ENCODE measurements at regions not wholly inside any gene's neighbourhood (a gene's known extent, or its start where the extent isn't known, plus 50 kb on each side); places are given as distances from the start of the nearest gene placed in this dataset.
"Not testable (repeated sequence)": the region's sequence is repeated elsewhere in the genome, so short reads cannot be mapped to it uniquely, and the experiment has no call there.

DNA sequence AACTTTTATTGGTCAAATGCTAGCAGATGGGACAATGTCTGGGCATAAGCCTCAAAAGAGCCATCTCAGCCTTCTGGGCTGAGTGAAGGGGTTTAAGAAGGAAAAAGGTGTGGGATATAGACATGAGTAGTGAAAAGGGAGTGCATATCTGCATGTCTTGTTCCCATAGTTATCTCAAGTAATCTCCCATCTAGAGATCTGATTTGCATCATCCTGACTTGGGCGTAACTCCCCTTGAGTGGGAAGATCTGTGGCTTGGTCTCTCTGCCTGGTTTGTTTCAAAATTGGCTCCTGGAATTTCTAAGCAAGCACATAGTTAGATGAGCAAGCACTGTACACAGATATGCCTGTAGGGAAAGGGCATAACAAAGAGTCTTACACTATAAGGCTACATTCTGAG lies 228.9 kb downstream of the SPATA31A6 start:
- H3K9me3 Mint-ChIP-seq; H3K36me3 Mint-ChIP-seq (ENCODE audit: low read depth); H3K4me1 Mint-ChIP-seq (ENCODE audit: low read depth); CTCF ChIA-PET; H3K4me3 Mint-ChIP-seq; H3K27ac Mint-ChIP-seq; H3K27me3 Mint-ChIP-seq; DNase-seq; POLR2A ChIA-PET; intact Hi-C loops (cut with micrococcal nuclease); ATAC-seq: not testable (repeated sequence)

DNA sequence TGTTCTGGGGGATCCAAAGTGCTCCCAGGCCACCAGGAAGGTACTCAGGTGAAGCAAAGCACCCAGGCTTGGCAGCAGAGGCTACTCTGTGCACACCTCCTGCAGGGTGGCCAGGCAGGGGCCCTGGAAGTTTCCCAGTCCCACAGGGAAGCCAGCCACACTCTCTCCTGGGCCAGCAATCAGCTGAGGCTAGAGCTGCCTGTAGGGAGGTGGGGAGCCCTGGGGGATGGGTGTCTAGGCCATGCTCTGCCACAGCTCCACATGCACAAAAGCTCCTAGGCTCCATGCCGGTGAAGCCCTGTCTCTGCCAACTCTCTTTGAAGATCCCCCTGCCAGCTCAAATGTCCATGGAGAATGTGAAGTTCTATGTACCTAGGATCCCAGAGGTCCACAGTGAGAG lies 231.4 kb downstream of the SPATA31A6 start:
- POLR2A ChIA-PET; H3K27me3 Mint-ChIP-seq; ATAC-seq; H3K4me1 Mint-ChIP-seq (ENCODE audit: low read depth); CTCF ChIA-PET; H3K36me3 Mint-ChIP-seq (ENCODE audit: low read depth); H3K27ac Mint-ChIP-seq; H3K4me3 Mint-ChIP-seq; intact Hi-C loops (cut with micrococcal nuclease); H3K9me3 Mint-ChIP-seq; DNase-seq: not testable (repeated sequence)

DNA sequence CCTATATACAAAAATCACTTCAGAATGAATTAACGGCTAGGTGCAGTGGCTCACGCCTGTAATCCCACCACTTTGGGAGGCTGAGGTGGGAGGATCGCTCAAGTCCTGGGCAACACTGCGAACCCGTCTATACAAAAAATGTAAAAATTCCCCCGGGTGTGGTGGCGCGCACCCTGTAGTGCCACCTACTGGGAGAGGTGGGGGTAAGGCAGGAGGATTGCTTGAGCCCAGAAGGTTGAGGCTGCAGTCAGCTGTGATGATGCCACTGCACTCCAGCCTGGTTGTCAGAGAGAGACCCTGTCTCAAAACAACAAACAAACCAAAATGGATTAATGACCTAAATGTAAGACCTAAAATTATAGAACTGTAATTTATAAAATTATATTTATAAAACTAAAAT lies 236.2 kb downstream of the SPATA31A6 start:
- DNase-seq; H3K36me3 Mint-ChIP-seq (ENCODE audit: low read depth); H3K27ac Mint-ChIP-seq; POLR2A ChIA-PET; H3K9me3 Mint-ChIP-seq; intact Hi-C loops (cut with micrococcal nuclease); CTCF ChIA-PET; H3K27me3 Mint-ChIP-seq; H3K4me1 Mint-ChIP-seq (ENCODE audit: low read depth); ATAC-seq; H3K4me3 Mint-ChIP-seq: not testable (repeated sequence)

DNA sequence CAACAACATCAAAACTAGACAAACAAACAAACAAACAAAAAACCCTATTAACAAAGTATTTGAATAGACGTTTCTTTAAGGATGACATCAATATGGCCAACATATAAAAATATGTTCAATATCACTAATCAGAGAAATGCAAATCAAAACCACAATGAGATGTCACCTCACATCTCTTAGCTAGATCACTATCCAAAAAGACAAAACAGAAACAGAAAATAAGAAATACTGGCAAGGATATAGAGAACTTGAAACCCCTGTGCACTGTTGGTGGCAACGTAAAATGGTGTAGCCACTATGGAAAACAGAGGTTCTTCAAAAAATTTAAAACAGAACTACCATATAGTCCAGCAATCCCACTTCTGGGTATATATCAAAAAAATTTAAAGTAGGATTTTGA lies 236.9 kb downstream of the SPATA31A6 start:
- intact Hi-C loops (cut with micrococcal nuclease); H3K36me3 Mint-ChIP-seq (ENCODE audit: low read depth); DNase-seq; H3K4me1 Mint-ChIP-seq (ENCODE audit: low read depth); H3K27me3 Mint-ChIP-seq; ATAC-seq; POLR2A ChIA-PET; H3K27ac Mint-ChIP-seq; CTCF ChIA-PET; H3K4me3 Mint-ChIP-seq; H3K9me3 Mint-ChIP-seq: not testable (repeated sequence)

DNA sequence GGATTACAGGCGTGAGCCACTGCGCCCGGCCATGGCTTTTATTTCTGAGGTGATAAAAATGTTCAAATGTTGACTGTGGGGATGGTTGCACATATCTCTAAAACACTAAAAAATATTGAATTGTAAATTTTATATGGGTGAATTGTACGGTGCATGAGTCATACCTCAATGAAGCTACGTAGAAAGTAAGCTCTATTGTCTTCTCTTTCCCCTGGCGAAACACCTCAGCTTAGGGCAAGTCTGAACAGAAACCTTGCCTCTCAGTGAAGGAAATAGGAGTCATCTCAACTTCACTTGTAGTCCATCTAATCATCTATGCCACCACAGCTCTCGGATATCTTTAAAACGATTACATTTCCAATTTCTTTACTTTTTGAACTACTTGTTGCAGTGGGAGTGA lies 238.2 kb downstream of the SPATA31A6 start:
- H3K27me3 Mint-ChIP-seq; intact Hi-C loops (cut with micrococcal nuclease); H3K4me3 Mint-ChIP-seq; H3K4me1 Mint-ChIP-seq (ENCODE audit: low read depth); CTCF ChIA-PET; H3K36me3 Mint-ChIP-seq (ENCODE audit: low read depth); ATAC-seq; POLR2A ChIA-PET; H3K27ac Mint-ChIP-seq; DNase-seq; H3K9me3 Mint-ChIP-seq: not testable (repeated sequence)

DNA sequence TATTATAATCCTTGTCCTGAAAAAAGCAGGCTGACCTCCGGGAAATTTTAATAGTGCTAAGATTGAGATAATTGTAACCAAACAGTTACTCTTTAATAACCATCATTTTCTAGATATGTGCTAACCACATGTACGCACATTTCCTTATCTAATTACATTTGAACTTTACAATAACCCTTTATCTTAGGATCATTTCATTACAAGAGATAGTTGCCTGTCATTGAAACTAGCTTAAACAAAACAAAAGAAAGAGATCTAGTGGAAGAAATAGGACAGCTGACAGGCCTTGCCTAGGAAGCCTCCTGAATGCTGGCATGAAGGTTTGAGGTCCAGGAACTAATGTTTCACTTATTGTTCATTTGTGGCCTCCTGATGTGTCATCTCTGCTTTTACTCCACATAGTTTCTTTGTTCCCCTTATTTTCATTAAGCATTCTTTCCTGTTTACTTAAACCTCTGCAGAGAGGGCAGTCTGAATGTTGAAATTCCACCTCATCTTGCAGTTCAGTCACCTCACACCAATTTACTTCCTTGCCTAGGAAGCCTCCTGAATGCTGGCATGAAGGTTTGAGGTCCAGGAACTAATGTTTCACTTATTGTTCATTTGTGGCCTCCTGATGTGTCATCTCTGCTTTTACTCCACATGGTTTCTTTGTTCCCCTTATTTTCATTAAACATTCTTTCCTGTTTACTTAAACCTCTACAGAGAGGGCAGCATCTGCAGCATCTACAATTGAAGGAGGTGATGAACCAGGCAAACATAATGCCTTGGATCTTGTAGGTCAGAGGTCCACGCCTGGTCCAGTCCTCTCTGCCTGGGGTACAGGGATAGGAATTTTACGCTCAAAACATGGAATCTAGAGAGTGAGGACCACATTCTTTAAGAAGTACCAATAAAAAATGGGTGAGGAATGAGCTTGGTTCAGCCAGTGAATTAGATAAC lies 247.5 kb downstream of the SPATA31A6 start:
- intact Hi-C loops (cut with micrococcal nuclease); H3K9me3 Mint-ChIP-seq; H3K27me3 Mint-ChIP-seq; H3K27ac Mint-ChIP-seq; H3K4me3 Mint-ChIP-seq; DNase-seq; CTCF ChIA-PET; H3K36me3 Mint-ChIP-seq (ENCODE audit: low read depth); H3K4me1 Mint-ChIP-seq (ENCODE audit: low read depth); POLR2A ChIA-PET; ATAC-seq: not testable (repeated sequence)

DNA sequence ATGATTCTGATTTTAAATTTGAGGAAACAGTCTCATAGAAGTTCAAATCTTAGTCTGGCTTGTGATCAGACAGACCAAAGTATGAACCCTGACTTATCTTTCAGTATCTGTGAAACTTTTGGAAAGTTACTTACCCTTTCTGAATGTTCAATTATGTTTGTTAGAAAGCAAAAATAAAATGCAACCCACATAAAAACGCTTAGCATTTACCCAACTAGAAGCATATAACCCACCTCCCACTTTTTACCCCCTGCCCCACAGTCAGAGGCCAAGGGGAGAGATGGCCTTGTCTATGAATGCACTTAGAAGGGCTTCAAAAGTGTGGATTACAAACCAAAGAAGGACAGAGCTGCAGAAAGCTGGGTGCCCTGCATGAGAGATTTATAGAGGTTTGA lies 248.2 kb downstream of the SPATA31A6 start:
- CTCF ChIA-PET; intact Hi-C loops (cut with micrococcal nuclease); H3K36me3 Mint-ChIP-seq (ENCODE audit: low read depth); H3K4me3 Mint-ChIP-seq; POLR2A ChIA-PET; H3K9me3 Mint-ChIP-seq; H3K4me1 Mint-ChIP-seq (ENCODE audit: low read depth); DNase-seq; H3K27me3 Mint-ChIP-seq; ATAC-seq; H3K27ac Mint-ChIP-seq: not testable (repeated sequence)

DNA sequence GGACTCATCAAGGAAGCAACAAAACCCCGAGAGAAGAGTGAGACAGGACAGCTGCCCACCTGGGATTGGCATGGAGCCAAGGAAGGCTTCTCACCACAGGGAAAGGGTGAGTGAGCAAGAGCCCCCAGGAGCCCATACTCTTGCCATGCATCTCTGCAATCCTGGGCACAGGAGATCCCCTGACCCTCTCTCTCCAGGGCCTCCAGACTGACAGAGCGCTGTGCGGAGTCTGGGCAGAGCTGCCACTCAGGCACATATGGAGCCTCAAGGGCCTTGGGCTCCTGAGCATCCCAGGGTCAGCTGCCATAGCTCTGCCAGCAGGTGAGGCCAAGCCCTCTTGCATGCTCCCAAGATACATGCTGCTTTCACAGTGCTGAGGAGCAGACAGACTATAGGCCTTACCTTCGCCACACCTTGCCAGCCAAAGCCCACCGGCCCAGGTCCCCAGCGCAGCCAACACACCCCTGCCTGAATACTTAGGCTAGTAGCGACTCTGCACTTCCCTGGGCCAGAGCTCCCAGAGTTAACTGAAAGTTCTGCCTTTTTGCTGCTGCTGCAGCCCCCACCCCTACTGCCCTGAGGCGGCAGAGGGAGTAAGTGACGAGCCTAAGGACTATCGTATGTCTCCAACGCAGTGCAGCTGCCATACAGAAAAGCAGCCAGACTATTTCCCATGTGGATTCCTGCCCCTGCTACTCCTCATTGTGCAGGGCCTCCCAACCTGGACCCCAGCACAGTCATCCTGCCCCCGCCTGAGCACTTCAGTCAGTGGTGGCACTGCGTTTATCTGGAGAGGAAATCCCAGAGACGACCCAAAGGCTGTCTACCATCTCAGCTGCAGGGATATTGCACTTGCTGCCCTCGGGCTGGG lies 251.6 kb downstream of the SPATA31A6 start:
- CTCF ChIA-PET; DNase-seq; ATAC-seq; H3K27me3 Mint-ChIP-seq; POLR2A ChIA-PET; H3K4me3 Mint-ChIP-seq; H3K9me3 Mint-ChIP-seq; H3K36me3 Mint-ChIP-seq (ENCODE audit: low read depth); H3K27ac Mint-ChIP-seq; H3K4me1 Mint-ChIP-seq (ENCODE audit: low read depth); intact Hi-C loops (cut with micrococcal nuclease): not testable (repeated sequence)

DNA sequence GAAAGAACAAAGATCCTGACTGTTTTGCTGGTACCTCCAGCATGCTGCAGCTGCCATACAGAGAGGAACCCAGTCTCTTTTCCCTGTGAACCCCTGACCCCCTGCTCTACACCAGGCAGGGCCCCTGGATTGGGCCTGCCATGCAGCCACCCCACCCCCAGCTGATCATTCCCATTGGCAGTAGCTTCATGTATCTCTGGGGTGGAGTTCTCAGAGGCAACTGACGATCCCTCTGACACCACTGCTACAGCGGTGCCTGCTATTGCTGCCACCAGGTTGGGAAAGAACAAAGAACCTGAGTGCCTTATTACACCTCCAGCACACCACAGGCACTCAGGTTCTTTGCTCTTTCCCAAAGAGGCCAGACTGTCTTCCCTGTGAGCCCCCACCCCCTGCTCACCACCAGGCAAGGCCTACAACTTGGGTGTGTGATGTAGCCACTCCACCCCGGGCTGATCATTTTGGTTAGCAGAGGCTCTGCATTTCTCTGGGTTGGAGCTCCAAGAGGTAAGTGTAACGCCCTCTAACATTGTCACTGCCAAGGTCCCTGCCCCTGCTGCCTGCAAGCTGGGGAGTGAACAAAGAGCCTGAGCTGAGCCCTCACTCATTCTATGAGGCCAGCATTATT lies 252.4 kb downstream of the SPATA31A6 start:
- intact Hi-C loops (cut with micrococcal nuclease); H3K27ac Mint-ChIP-seq; H3K36me3 Mint-ChIP-seq (ENCODE audit: low read depth); DNase-seq; ATAC-seq; H3K4me3 Mint-ChIP-seq; CTCF ChIA-PET; H3K27me3 Mint-ChIP-seq; POLR2A ChIA-PET; H3K9me3 Mint-ChIP-seq; H3K4me1 Mint-ChIP-seq (ENCODE audit: low read depth): not testable (repeated sequence)

DNA sequence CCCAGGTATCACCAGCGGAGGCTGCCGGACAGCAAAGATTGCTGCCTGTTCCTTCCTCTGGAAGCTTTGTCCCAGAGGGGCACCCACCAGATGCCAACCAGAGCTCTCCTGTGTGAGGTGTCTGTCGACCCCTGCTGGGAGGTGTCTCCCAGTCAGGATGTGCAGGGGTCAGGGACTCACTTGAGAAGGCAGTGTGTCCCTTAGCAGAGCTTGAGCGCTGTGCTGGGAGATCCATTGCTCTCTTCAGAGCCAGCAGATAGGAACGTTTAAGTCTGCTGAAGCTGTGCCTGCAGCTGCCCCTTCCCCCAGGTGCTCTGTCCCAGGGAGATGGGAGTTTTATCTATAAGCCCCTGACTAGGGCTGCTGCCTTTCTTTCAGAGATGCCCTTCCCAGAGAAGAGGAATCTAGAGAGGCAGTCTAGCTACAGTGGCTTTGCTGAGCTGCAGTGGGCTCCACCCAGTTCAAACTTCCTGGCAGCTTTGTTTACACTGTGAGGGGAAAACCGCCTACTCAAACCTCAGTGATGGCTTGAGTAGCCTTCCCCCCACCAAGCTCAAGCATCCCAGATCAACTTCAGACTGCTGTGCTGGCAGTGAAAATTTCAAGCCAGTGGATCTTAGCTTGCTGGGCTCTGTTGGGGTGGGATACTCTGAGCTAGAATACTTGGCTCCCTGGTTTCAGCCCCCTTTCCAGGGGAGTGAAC lies 253.7 kb downstream of the SPATA31A6 start:
- ATAC-seq; H3K9me3 Mint-ChIP-seq; POLR2A ChIA-PET; H3K4me1 Mint-ChIP-seq (ENCODE audit: low read depth); H3K36me3 Mint-ChIP-seq (ENCODE audit: low read depth); H3K27me3 Mint-ChIP-seq; intact Hi-C loops (cut with micrococcal nuclease); CTCF ChIA-PET; H3K27ac Mint-ChIP-seq; DNase-seq; H3K4me3 Mint-ChIP-seq: not testable (repeated sequence)

DNA sequence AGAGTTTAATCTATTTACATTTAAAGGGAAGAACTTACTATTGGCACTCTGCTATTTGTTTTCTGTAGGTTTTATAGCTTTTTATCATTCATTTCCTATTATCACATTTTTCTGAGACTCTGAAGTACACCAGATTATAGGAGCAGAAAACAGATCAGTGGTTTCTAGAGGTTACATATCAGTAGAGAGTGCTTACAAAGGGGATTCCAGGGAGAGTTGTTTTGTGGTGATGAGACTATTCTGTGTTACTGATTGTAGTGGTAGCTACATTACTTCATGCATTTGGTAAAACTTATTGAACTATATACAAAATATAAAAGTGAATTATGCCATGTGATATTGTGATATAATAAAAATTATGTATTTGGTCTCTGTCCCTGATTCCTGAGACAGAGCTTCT lies 259.2 kb downstream of the SPATA31A6 start:
- H3K4me1 Mint-ChIP-seq (ENCODE audit: low read depth); ATAC-seq; intact Hi-C loops (cut with micrococcal nuclease); H3K27me3 Mint-ChIP-seq; DNase-seq; H3K27ac Mint-ChIP-seq; H3K4me3 Mint-ChIP-seq; H3K9me3 Mint-ChIP-seq; CTCF ChIA-PET; H3K36me3 Mint-ChIP-seq (ENCODE audit: low read depth); POLR2A ChIA-PET: not testable (repeated sequence)
